Psoas muscle (tissue), 7 donors: ENCODE measurements at regions not wholly inside any gene's neighbourhood (a gene's known extent, or its start where the extent isn't known, plus 50 kb on each side); places are given as distances from the start of the nearest gene placed in this dataset.
"Not testable (repeated sequence)": the region's sequence is repeated elsewhere in the genome, so short reads cannot be mapped to it uniquely, and the experiment has no call there.

ENCODE experiments used
- ATAC-seq, 4 donors: fragments of 200-7000 bp; cut with Tn5 transposase; one replicate each; pipeline ENCODE4 v1.9.1; 2020; ENCODE audit warnings: moderate library complexity in 3 of 4, mild to moderate bottlenecking in 2 of 4
- DNase-seq, 2 donors: peaks; one replicate each; pipeline ENCODE4 v3.0.0-alpha.2; 2020
- H3K27ac ChIP-seq: fragments of 200-600 bp; one replicate; pipeline ENCODE4 v1.8.0; 2022
- H3K27me3 ChIP-seq, 3 donors: fragments of 200-600 bp in 1 of 3; one replicate each; pipeline versions ENCODE4 v1.6.1 to v1.8.0; 2013 to 2022; ENCODE audit warnings: low read length in 2 of 3, mild to moderate bottlenecking in 2 of 3, moderate library complexity in 1 of 3; ENCODE audit not compliant: insufficient read depth in 3 of 3
- H3K36me3 ChIP-seq, 2 donors: fragments of 200-600 bp in 1 of 2; one replicate each; pipeline versions ENCODE4 v1.6.1 to v1.8.0; 2013 to 2022; ENCODE audit warnings: low read depth in 1 of 2, mild to moderate bottlenecking in 1 of 2, moderate library complexity in 1 of 2; ENCODE audit not compliant: insufficient read depth in 1 of 2
- H3K4me1 ChIP-seq: fragments of 200-600 bp; one replicate; pipeline ENCODE4 v1.8.0; 2022
- H3K4me3 ChIP-seq: fragments of 200-600 bp; one replicate; pipeline ENCODE4 v1.8.0; 2022; ENCODE audit warnings: mild to moderate bottlenecking
- H3K9me3 ChIP-seq: fragments of 200-600 bp; one replicate; pipeline ENCODE4 v1.8.0; 2022
- CTCF ChIP-seq: fragments of 200-600 bp; IDR thresholded peaks from one replicate; pipeline ENCODE4 v1.8.0; 2022; ENCODE audit warnings: antibody characterized with exemption
- WGBS, 3 donors: extraction: QIAGEN DNeasy Blood & Tissue Kit; methylation state at CpG; one replicate each; pipeline versions ENCODE4 v1.1.6 to v1.1.7; 2013; 5-methylcytosine and 5-hydroxymethylcytosine counted together
- intact Hi-C, 2 donors: fragments of 100-400 bp; cut with DNase I; formaldehyde crosslinking; loops; one replicate each; pipeline versions ENCODE4 v1.11.0 to v1.14.2; 2022
- donor health status: healthy with polysubstance abuse.
- donor health status: DM: no; HTN: no; CAD: no; lungs with moderate emphysema.
- donor health status: Bipolar disorder and iron deficiency.
- donor health status: healthy.
- donor health status: DM: yes; HTN: yes; CAD: no.
- donor health status: DM: no; HTN: no; CAD: no.
- donor health status: DM: yes; HTN: yes; CAD: no.

- intact Hi-C loops = no loop called here
- H3K36me3 ChIP-seq = no peaks in the 10 kb centered on the region
- H3K4me3 ChIP-seq = no peak overlapping the region
- no peak for TF ChIP-seq CTCF
- H3K9me3 ChIP-seq = no peaks in the 10 kb centered on the region
- DNase-seq (no peak), ATAC-seq (no peak)
- no peaks in the 10 kb centered on the region for H3K27me3 ChIP-seq
- H3K4me1 ChIP-seq = no peaks in the 10 kb centered on the region
- no peak overlapping the region for H3K27ac ChIP-seq
Measured at GRCh38 chr7:67913604-67914003, 917.0 kb downstream of the TYW1 start.

GRCh38 chr7:67916111-67916510, 919.5 kb downstream of the TYW1 start:
- H3K27ac ChIP-seq, DNase-seq, ATAC-seq, H3K4me3 ChIP-seq, H3K27me3 ChIP-seq, H3K9me3 ChIP-seq, H3K36me3 ChIP-seq, intact Hi-C loops, H3K4me1 ChIP-seq: not testable (repeated sequence)
- WGBS, 3 donors = 100% methylated on average over 1 of the region's 1 CpG

- Histone ChIP-seq H3K9me3 (no peaks in the 10 kb centered on the region), H3K4me3 (no peak overlapping the region), H3K27ac (no peak overlapping the region), H3K4me1 (no peaks in the 10 kb centered on the region), H3K27me3 (no peaks in the 10 kb centered on the region), H3K36me3 (no peaks in the 10 kb centered on the region)
- WGBS, 3 donors = 24 to 37% (median 31%) methylated on average over 9 of the region's 9 CpGs
- DNase-seq (no peak), ATAC-seq (no peak)
- no peak for TF ChIP-seq CTCF
- intact Hi-C loops = no loop called here
Measured at GRCh38 chr7:67916571-67917436, 920.2 kb downstream of the TYW1 start.

- no peaks in the 10 kb centered on the region for H3K4me1 ChIP-seq
- no peak for TF ChIP-seq CTCF
- H3K4me3 ChIP-seq = no peak overlapping the region
- WGBS, 3 donors = 70 to 80% (median 78%) methylated on average over 3 of the region's 3 CpGs
- no peaks in the 10 kb centered on the region for H3K27me3 ChIP-seq
- no peak for DNase-seq
- ATAC-seq = no peak
- H3K27ac ChIP-seq = no peak overlapping the region
- no peaks in the 10 kb centered on the region for H3K36me3 ChIP-seq
- H3K9me3 ChIP-seq = no peaks in the 10 kb centered on the region
- intact Hi-C loops = no loop called here
Measured at GRCh38 chr7:67917437-67917755, 920.8 kb downstream of the TYW1 start.

- H3K4me3 ChIP-seq = no peak overlapping the region
- WGBS, 3 donors = 68 to 76% (median 68%) methylated on average over 4 of the region's 4 CpGs
- ATAC-seq (no peak), DNase-seq (no peak)
- no peaks in the 10 kb centered on the region for H3K9me3 ChIP-seq
- no peak overlapping the region for H3K27ac ChIP-seq
- intact Hi-C loops = no loop called here
- TF ChIP-seq CTCF = no peak
- no peaks in the 10 kb centered on the region for H3K4me1 ChIP-seq
- no peaks in the 10 kb centered on the region for H3K36me3 ChIP-seq
- no peaks in the 10 kb centered on the region for H3K27me3 ChIP-seq
Measured at GRCh38 chr7:67918158-67918557, 921.5 kb downstream of the TYW1 start.
